HG03439 (cell line): ENCODE measurements at regions not wholly inside any gene's neighbourhood (a gene's known extent, or its start where the extent isn't known, plus 50 kb on each side); places are given as distances from the start of the nearest gene placed in this dataset.

Experiments
- ATAC-seq: cut with Tn5 transposase; IDR thresholded peaks from one replicate; pipeline ENCODE4 v1.9.1; 2021; ENCODE audit warnings: mild to moderate bottlenecking, moderate library complexity; ENCODE audit not compliant: unreplicated experiment

GRCh38 chr13:97901716-97902115 is 51.8 kb upstream of the IPO5 start:
- no peak for ATAC-seq
